GM23338 (cell line): ENCODE measurements at regions not wholly inside any gene's neighbourhood (a gene's known extent, or its start where the extent isn't known, plus 50 kb on each side); places are given as distances from the start of the nearest gene placed in this dataset.

ENCODE experiments used
- ATAC-seq: fragments of 200-7000 bp; cut with Tn5 transposase; 3 replicates; pipeline ENCODE4 v1.9.1; 2020
- DNase-seq: peaks from one replicate; pipeline ENCODE4 v3.0.0-alpha.2; 2015; ENCODE audit warnings: low spot score
- H2AFZ ChIP-seq: fragments of 200-600 bp; sonication (generic); 2 replicates; pipeline ENCODE4 v1.8.0; 2016; ENCODE audit warnings: antibody characterized with exemption, mild to moderate bottlenecking, moderate library complexity
- H3F3A ChIP-seq: fragments of 200-600 bp; sonication (generic); replicated peaks from 2 replicates; pipeline ENCODE4 v1.8.0; 2017; ENCODE audit warnings: antibody characterized with exemption, mixed run types, low read depth
- H3K27ac ChIP-seq: fragments of 200-600 bp; sonication (generic); 2 replicates; pipeline ENCODE4 v1.6.1; 2016; ENCODE audit warnings: low read depth
- H3K27me3 ChIP-seq: fragments of 200-600 bp; sonication (generic); 2 replicates; pipeline ENCODE4 v1.8.0; 2016; ENCODE audit warnings: mild to moderate bottlenecking, mixed run types, moderate library complexity; ENCODE audit not compliant: insufficient read depth
- H3K36me3 ChIP-seq: fragments of 200-600 bp; sonication (generic); 2 replicates; pipeline ENCODE4 v1.8.0; 2016; ENCODE audit warnings: mild to moderate bottlenecking; ENCODE audit not compliant: insufficient read depth
- H3K4me1 ChIP-seq: fragments of 200-600 bp; sonication (generic); 2 replicates; pipeline ENCODE4 v1.8.0; 2016; ENCODE audit warnings: mild to moderate bottlenecking, moderate library complexity; ENCODE audit not compliant: insufficient read depth
- H3K4me2 ChIP-seq: fragments of 200-600 bp; sonication (generic); 2 replicates; pipeline ENCODE4 v1.7.1; 2017; ENCODE audit warnings: mixed run types
- H3K4me3 ChIP-seq: fragments of 200-600 bp; sonication (generic); 2 replicates; pipeline ENCODE4 v1.6.1; 2016; ENCODE audit warnings: mixed run types
- H3K79me2 ChIP-seq: fragments of 200-600 bp; sonication (generic); replicated peaks from 2 replicates; pipeline ENCODE4 v1.8.0; 2017; ENCODE audit warnings: mild to moderate bottlenecking; ENCODE audit not compliant: insufficient read depth
- H3K9me2 ChIP-seq: fragments of 200-600 bp; sonication (generic); 2 replicates; pipeline ENCODE4 v1.8.0; 2017; ENCODE audit not compliant: insufficient read depth
- H4K20me1 ChIP-seq: fragments of 200-600 bp; sonication (generic); replicated peaks from 2 replicates; pipeline ENCODE4 v1.8.0; 2017; ENCODE audit warnings: mild to moderate bottlenecking; ENCODE audit not compliant: insufficient read depth
- H3K27ac Mint-ChIP-seq: 2 replicates; pipeline ENCODE4 v1.8.0; 2020; ENCODE audit warnings: inconsistent platforms, mild to moderate bottlenecking, moderate library complexity, mixed read lengths
- H3K27me3 Mint-ChIP-seq: 3 replicates; pipeline ENCODE4 v1.8.0; 2022; ENCODE audit warnings: low read depth, mild to moderate bottlenecking, moderate library complexity, mixed read lengths, inconsistent platforms; ENCODE audit not compliant: insufficient read depth, poor library complexity
- H3K36me3 Mint-ChIP-seq: 3 replicates; pipeline ENCODE4 v1.8.0; 2021; ENCODE audit warnings: low read depth, mild to moderate bottlenecking, inconsistent platforms, moderate library complexity, mixed read lengths
- H3K4me1 Mint-ChIP-seq: 3 replicates; pipeline ENCODE4 v1.8.0; 2020; ENCODE audit warnings: mild to moderate bottlenecking, inconsistent platforms, mixed read lengths
- H3K4me3 Mint-ChIP-seq: 3 replicates; pipeline ENCODE4 v1.8.0; 2021; ENCODE audit warnings: moderate library complexity, mild to moderate bottlenecking, inconsistent platforms, mixed read lengths
- H3K9me3 Mint-ChIP-seq: 3 replicates; pipeline ENCODE4 v1.8.0; 2020; ENCODE audit warnings: moderate library complexity, mild to moderate bottlenecking, inconsistent platforms, mixed read lengths
- CREB1 ChIP-seq: fragments of 250-450 bp; sonication (Bioruptor Pico); IDR thresholded peaks from 2 replicates; pipeline ENCODE4 v1.5.0; 2020; ENCODE audit warnings: low read depth, mild to moderate bottlenecking, moderate library complexity
- CTCF ChIP-seq, 2 experiments: fragments of 200-600 bp in 1 of 2; sonication (generic) in 1 of 2; conservative IDR thresholded peaks; 2 replicates each; pipeline versions ENCODE4 v1.5.1 to v1.6.1; 2016 to 2017; ENCODE audit warnings: antibody characterized with exemption in 2 of 2, low read depth in 2 of 2, mild to moderate bottlenecking in 2 of 2, moderate library complexity in 1 of 2
- ETS1 ChIP-seq: IDR thresholded peaks from 2 replicates; pipeline ENCODE4 v1.6.1; 2016; ENCODE audit warnings: antibody characterized with exemption
- EZH2phosphoT487 ChIP-seq: fragments of 200-600 bp; sonication (generic); IDR thresholded peaks from one replicate; pipeline ENCODE4 v1.8.1; 2018; ENCODE audit warnings: antibody characterized with exemption; ENCODE audit not compliant: unreplicated experiment
- JUNB ChIP-seq: IDR thresholded peaks from one replicate; pipeline ENCODE4 v1.6.1; 2016; ENCODE audit warnings: antibody characterized with exemption; ENCODE audit not compliant: unreplicated experiment
- NANOG ChIP-seq: IDR thresholded peaks from 2 replicates; pipeline ENCODE4 v1.6.1; 2016; ENCODE audit warnings: antibody characterized with exemption, borderline replicate concordance
- REST ChIP-seq: IDR thresholded peaks from one replicate; pipeline ENCODE4 v1.6.1; 2018; ENCODE audit warnings: antibody characterized with exemption; ENCODE audit not compliant: unreplicated experiment
- STAT1 ChIP-seq: IDR thresholded peaks from one replicate; pipeline ENCODE4 v1.6.1; 2016; ENCODE audit warnings: antibody characterized with exemption; ENCODE audit not compliant: unreplicated experiment
- ZNF114 ChIP-seq: fragments of 250-450 bp; sonication (Bioruptor Pico); IDR thresholded peaks from 2 replicates; pipeline ENCODE4 v1.5.0; 2020; ENCODE audit warnings: mild to moderate bottlenecking, moderate library complexity
- ZNF331 ChIP-seq: fragments of 250-450 bp; sonication (Bioruptor Pico); IDR thresholded peaks from 2 replicates; pipeline ENCODE4 v1.5.0; 2020; ENCODE audit warnings: low read depth, mild to moderate bottlenecking, moderate library complexity
- ZNF462 ChIP-seq: fragments of 250-450 bp; sonication (Bioruptor Pico); IDR thresholded peaks from 2 replicates; pipeline ENCODE4 v1.5.0; 2020; ENCODE audit warnings: mild to moderate bottlenecking, moderate library complexity

- Mint-ChIP-seq H3K4me3 (peak overlapping the region; percentile 49; the same call in 2 of the 3 replicates), H3K36me3 (no peaks in the 10 kb centered on the region), H3K4me1 (peaks cover 66% of the 10 kb centered on the region), H3K9me3 (no peaks in the 10 kb centered on the region), H3K27ac (peak overlapping the region; percentile 97), H3K27me3 (peaks cover 6% of the 10 kb centered on the region)
- no peaks in the 10 kb centered on the region for H3K9me2 ChIP-seq
- peak; percentile 45 for DNase-seq
- H3K4me1 ChIP-seq, result peaks cover 39% of the 10 kb centered on the region
- no peaks in the 10 kb centered on the region for H3K79me2 ChIP-seq
- H3F3A ChIP-seq, result no peaks in the 10 kb centered on the region
- no peaks in the 10 kb centered on the region for H3K36me3 ChIP-seq
- peak; percentile 12; the same call in 2 of the 3 replicates for ATAC-seq
- H3K4me3 ChIP-seq, result no peak overlapping the region
- H3K27ac ChIP-seq, result peak overlapping the region; percentile 90
- TF ChIP-seq ZNF462 (CRISPR knock-in tag), result no peak
- no peak for TF ChIP-seq REST
- no peak for TF ChIP-seq ZNF114 (CRISPR knock-in tag)
- no peak for TF ChIP-seq JUNB
- TF ChIP-seq ZNF331 (CRISPR knock-in tag), result no peak
- no peak for TF ChIP-seq STAT1
- no peak for TF ChIP-seq ETS1
- TF ChIP-seq EZH2phosphoT487, result no peak
- TF ChIP-seq CTCF (conservative IDR thresholded peaks at IDR 0.05; ENCODE audit: low read depth in 2 of 2), result no peak
- no peak for TF ChIP-seq NANOG
- no peak for TF ChIP-seq CREB1 (CRISPR knock-in tag)
- H4K20me1 ChIP-seq, result no peaks in the 10 kb centered on the region
- no peaks in the 10 kb centered on the region for H3K27me3 ChIP-seq
- peak overlapping the region; percentile 8 for H3K4me2 ChIP-seq
- H2AFZ ChIP-seq, result no peak overlapping the region
Measured at GRCh38 chr7:26949319-26949718, 84.9 kb upstream of the SKAP2 start.
